CD14-positive monocyte (primary cell): ENCODE measurements at regions not wholly inside any gene's neighbourhood (a gene's known extent, or its start where the extent isn't known, plus 50 kb on each side); places are given as distances from the start of the nearest gene placed in this dataset.

Experiments used
- DNase-seq, 3 donors: peaks; one replicate each; pipeline ENCODE4 v3.0.0-alpha.2; 2011 to 2022
- H2AFZ ChIP-seq: 2 replicates; pipeline ENCODE4 v1.6.0; 2012; ENCODE audit warnings: mild to moderate bottlenecking, low read depth, low read length, inconsistent platforms; ENCODE audit not compliant: insufficient read depth, poor library complexity, severe bottlenecking
- H3K27ac ChIP-seq, 2 donors: 1 replicate in 1 of 2; 2 replicates in 1 of 2; pipeline ENCODE4 v1.5.1; 2012 to 2013; ENCODE audit warnings: low read length in 2 of 2, control low read depth in 1 of 2, inconsistent platforms in 1 of 2, low read depth in 1 of 2, mild to moderate bottlenecking in 1 of 2
- H3K27me3 ChIP-seq, 2 donors: one replicate each; pipeline versions ENCODE4 v1.6.0 to v1.6.1; 2011 to 2013; ENCODE audit warnings: low read length in 2 of 2; ENCODE audit not compliant: control insufficient read depth in 2 of 2, insufficient read depth in 2 of 2
- H3K36me3 ChIP-seq, 2 donors: replicated peaks in 1 of 2; 1 replicate in 1 of 2; 2 replicates in 1 of 2; pipeline versions ENCODE4 v1.5.1 to v1.6.1; 2012 to 2013; ENCODE audit warnings: low read length in 2 of 2, control low read depth in 1 of 2, inconsistent platforms in 1 of 2, mild to moderate bottlenecking in 1 of 2; ENCODE audit not compliant: insufficient read depth in 2 of 2, control insufficient read depth in 1 of 2
- H3K4me1 ChIP-seq, 2 donors: 1 replicate in 1 of 2; 2 replicates in 1 of 2; pipeline versions ENCODE4 v1.5.1 to v1.6.1; 2012 to 2013; ENCODE audit warnings: low read length in 2 of 2, control low read depth in 1 of 2, inconsistent platforms in 1 of 2, mild to moderate bottlenecking in 1 of 2, moderate library complexity in 1 of 2; ENCODE audit not compliant: insufficient read depth in 2 of 2, control insufficient read depth in 1 of 2
- H3K4me2 ChIP-seq: replicated peaks from 2 replicates; pipeline ENCODE3; 2012; ENCODE audit warnings: low read length, moderate library complexity, mild to moderate bottlenecking; ENCODE audit not compliant: poor library complexity, severe bottlenecking; ENCODE audit errors: extremely low read depth
- H3K4me3 ChIP-seq, 3 experiments: fragments of 200-600 bp in 1 of 3; sonication (generic) in 1 of 3; replicated peaks in 1 of 3; 1 replicate in 2 of 3; 2 replicates in 1 of 3; pipeline ENCODE4 v1.5.1; 2011 to 2013; ENCODE audit warnings: low read length in 3 of 3, mild to moderate bottlenecking in 3 of 3, control low read depth in 2 of 3, low read depth in 2 of 3, inconsistent platforms in 1 of 3, moderate library complexity in 1 of 3
- H3K79me2 ChIP-seq: 2 replicates; pipeline ENCODE4 v1.6.0; 2012; ENCODE audit warnings: mild to moderate bottlenecking, control low read depth, inconsistent platforms, low read length, moderate library complexity; ENCODE audit not compliant: insufficient read depth
- H3K9ac ChIP-seq: 2 replicates; pipeline ENCODE4 v1.6.0; 2017; ENCODE audit warnings: low read length, mild to moderate bottlenecking; ENCODE audit not compliant: insufficient read depth, poor library complexity, severe bottlenecking
- H3K9me3 ChIP-seq, 2 donors: replicated peaks in 1 of 2; 1 replicate in 1 of 2; 2 replicates in 1 of 2; pipeline versions ENCODE4 v1.5.1 to v1.6.1; 2012 to 2013; ENCODE audit warnings: low read length in 2 of 2, control low read depth in 1 of 2; ENCODE audit not compliant: control insufficient read depth in 1 of 2, insufficient read depth in 1 of 2
- H4K20me1 ChIP-seq: 2 replicates; pipeline ENCODE4 v1.6.0; 2012; ENCODE audit warnings: mild to moderate bottlenecking, low read length, control low read depth, moderate library complexity; ENCODE audit not compliant: insufficient read depth
- H3K27ac Mint-ChIP-seq, 7 donors: one replicate each; pipeline ENCODE4 v1.8.0; 2020; ENCODE audit warnings: mild to moderate bottlenecking in 7 of 7, mixed read lengths in 7 of 7, moderate library complexity in 6 of 7, inconsistent platforms in 2 of 7
- H3K27me3 Mint-ChIP-seq, 3 donors: one replicate each; pipeline ENCODE4 v1.8.0; 2021 to 2022; ENCODE audit warnings: low read depth in 3 of 3, mild to moderate bottlenecking in 3 of 3, mixed read lengths in 3 of 3, moderate library complexity in 3 of 3, inconsistent platforms in 1 of 3
- H3K36me3 Mint-ChIP-seq, 2 donors: one replicate each; pipeline ENCODE4 v1.8.0; 2020; ENCODE audit warnings: mixed read lengths in 2 of 2, inconsistent platforms in 1 of 2, mild to moderate bottlenecking in 1 of 2
- H3K4me1 Mint-ChIP-seq: one replicate; pipeline ENCODE4 v1.8.0; 2020; ENCODE audit warnings: mild to moderate bottlenecking, mixed read lengths
- H3K4me3 Mint-ChIP-seq, 2 donors: one replicate each; pipeline ENCODE4 v1.8.0; 2020; ENCODE audit warnings: mild to moderate bottlenecking in 2 of 2, mixed read lengths in 2 of 2, moderate library complexity in 1 of 2
- H3K9me3 Mint-ChIP-seq, 7 donors: one replicate each; pipeline ENCODE4 v1.8.0; 2020 to 2022; ENCODE audit warnings: mixed read lengths in 7 of 7, mild to moderate bottlenecking in 6 of 7, moderate library complexity in 6 of 7, inconsistent platforms in 2 of 7
- WGBS: methylation state at CpG from one replicate; pipeline ENCODE4 v1.1.5; 2013; ENCODE audit warnings: missing lambda C conversion rate; ENCODE audit not compliant: insufficient coverage; 5-methylcytosine and 5-hydroxymethylcytosine counted together
- intact Hi-C, 2 donors: fragments of 100-400 bp; cut with micrococcal nuclease; formaldehyde crosslinking; loops; one replicate each; pipeline versions ENCODE4 v1.15.0 to v1.15.1; 2023
- TF ChIP-seq, protein P1 (sequence below): fragments of 200-600 bp; IDR thresholded peaks from one replicate; pipeline ENCODE4 v1.8.0; 2022; ENCODE audit warnings: antibody characterized with exemption, mild to moderate bottlenecking

DNA sequence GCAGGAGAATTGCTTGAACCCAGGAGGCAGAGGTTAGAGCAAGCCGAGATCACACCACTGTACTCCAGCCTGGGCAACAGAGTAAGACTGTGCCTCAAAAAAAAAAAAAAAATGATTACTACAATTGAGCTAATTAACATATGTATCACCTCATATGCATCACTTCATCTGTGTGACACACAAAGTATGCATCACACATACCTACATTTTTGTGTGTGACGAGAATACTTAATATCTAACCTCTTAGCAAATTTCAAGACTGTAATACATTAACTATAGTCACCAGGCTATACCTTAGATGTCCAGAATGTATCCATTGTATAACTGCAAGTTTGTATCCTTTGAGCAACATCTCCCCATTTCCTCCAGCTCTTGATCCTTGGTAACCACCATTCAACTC lies 214.2 kb upstream of the MON1B start:
- no peak for DNase-seq
- no CpG with 5 or more reads among the region's 2 CpGs for WGBS
- Histone ChIP-seq H3K79me2 (no peaks in the 10 kb centered on the region), H3K27me3 (no peaks in the 10 kb centered on the region), H3K27ac (no peak overlapping the region), H3K4me1 (no peaks in the 10 kb centered on the region), H3K4me2 (no peak overlapping the region), H3K9ac (no peak overlapping the region), H3K9me3 (no peaks in the 10 kb centered on the region), H3K36me3 (no peaks in the 10 kb centered on the region), H3K4me3 (no peak overlapping the region), H2AFZ (no peak overlapping the region), H4K20me1 (no peaks in the 10 kb centered on the region)
- no peaks in the 10 kb centered on the region for H3K4me1 Mint-ChIP-seq
- TF ChIP-seq, protein P1, sequence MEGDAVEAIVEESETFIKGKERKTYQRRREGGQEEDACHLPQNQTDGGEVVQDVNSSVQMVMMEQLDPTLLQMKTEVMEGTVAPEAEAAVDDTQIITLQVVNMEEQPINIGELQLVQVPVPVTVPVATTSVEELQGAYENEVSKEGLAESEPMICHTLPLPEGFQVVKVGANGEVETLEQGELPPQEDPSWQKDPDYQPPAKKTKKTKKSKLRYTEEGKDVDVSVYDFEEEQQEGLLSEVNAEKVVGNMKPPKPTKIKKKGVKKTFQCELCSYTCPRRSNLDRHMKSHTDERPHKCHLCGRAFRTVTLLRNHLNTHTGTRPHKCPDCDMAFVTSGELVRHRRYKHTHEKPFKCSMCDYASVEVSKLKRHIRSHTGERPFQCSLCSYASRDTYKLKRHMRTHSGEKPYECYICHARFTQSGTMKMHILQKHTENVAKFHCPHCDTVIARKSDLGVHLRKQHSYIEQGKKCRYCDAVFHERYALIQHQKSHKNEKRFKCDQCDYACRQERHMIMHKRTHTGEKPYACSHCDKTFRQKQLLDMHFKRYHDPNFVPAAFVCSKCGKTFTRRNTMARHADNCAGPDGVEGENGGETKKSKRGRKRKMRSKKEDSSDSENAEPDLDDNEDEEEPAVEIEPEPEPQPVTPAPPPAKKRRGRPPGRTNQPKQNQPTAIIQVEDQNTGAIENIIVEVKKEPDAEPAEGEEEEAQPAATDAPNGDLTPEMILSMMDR: no peak
- H3K27ac Mint-ChIP-seq: no peak overlapping the region
- peaks cover 0 to 3% (median 0%) of the 10 kb centered on the region in 3 donors for H3K27me3 Mint-ChIP-seq
- no peak overlapping the region for H3K4me3 Mint-ChIP-seq
- peaks cover 0 to 3% (median 0%) of the 10 kb centered on the region in 7 donors for H3K9me3 Mint-ChIP-seq
- no peaks in the 10 kb centered on the region for H3K36me3 Mint-ChIP-seq
- intact Hi-C loops: no loop called here

DNA sequence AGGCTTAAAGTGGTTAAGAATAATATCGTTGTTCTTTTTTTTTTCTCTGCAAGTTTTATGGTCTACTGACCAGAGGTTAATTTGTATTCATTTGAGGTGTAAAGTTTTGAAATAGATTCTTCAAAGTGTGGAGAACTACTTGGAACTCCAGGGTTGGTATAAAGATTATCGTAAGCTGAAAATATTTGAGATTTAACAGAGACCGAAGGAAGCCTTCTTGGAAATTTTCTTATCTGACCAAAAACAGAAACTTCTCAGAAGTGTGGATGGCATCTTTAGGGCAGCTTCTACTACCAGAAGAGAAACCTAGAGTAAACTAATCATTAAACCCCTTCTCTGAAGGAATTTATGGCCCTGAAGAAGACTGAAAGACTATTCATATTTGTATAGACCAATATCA lies 206.8 kb upstream of the MON1B start:
- H3K4me1 Mint-ChIP-seq: no peaks in the 10 kb centered on the region
- H3K27ac Mint-ChIP-seq: no peak overlapping the region
- Histone ChIP-seq H3K27ac (no peak overlapping the region), H3K4me3 (no peak overlapping the region), H3K79me2 (no peaks in the 10 kb centered on the region), H4K20me1 (no peaks in the 10 kb centered on the region), H3K4me1 (no peaks in the 10 kb centered on the region), H3K9me3 (peaks cover 0 to 6% of the 10 kb centered on the region in 2 donors), H3K27me3 (no peaks in the 10 kb centered on the region), H3K4me2 (no peak overlapping the region), H3K9ac (no peak overlapping the region), H3K36me3 (no peaks in the 10 kb centered on the region), H2AFZ (no peak overlapping the region)
- no peak for DNase-seq
- WGBS: no CpG with 5 or more reads among the region's 3 CpGs
- no peaks in the 10 kb centered on the region for H3K36me3 Mint-ChIP-seq
- TF ChIP-seq, protein P1: no peak
- peaks cover 0 to 7% (median 0%) of the 10 kb centered on the region in 7 donors for H3K9me3 Mint-ChIP-seq
- no peak overlapping the region for H3K4me3 Mint-ChIP-seq
- peaks cover 0 to 1% (median 0%) of the 10 kb centered on the region in 3 donors for H3K27me3 Mint-ChIP-seq
- intact Hi-C loops: no loop called here
